GM10266 (cell line): ENCODE measurements at regions not wholly inside any gene's neighbourhood (a gene's known extent, or its start where the extent isn't known, plus 50 kb on each side); places are given as distances from the start of the nearest gene placed in this dataset.

Source experiments
- DNase-seq: peaks from one replicate; pipeline ENCODE4 v3.0.0; 2012; ENCODE audit errors: extremely low spot score
- TF ChIP-seq, protein P1 (sequence below): IDR thresholded peaks from 2 replicates; pipeline ENCODE4 v1.5.1; 2012; ENCODE audit warnings: mild to moderate bottlenecking, low read depth; ENCODE audit not compliant: control insufficient read depth, insufficient read depth; ENCODE audit errors: missing control alignments

DNA sequence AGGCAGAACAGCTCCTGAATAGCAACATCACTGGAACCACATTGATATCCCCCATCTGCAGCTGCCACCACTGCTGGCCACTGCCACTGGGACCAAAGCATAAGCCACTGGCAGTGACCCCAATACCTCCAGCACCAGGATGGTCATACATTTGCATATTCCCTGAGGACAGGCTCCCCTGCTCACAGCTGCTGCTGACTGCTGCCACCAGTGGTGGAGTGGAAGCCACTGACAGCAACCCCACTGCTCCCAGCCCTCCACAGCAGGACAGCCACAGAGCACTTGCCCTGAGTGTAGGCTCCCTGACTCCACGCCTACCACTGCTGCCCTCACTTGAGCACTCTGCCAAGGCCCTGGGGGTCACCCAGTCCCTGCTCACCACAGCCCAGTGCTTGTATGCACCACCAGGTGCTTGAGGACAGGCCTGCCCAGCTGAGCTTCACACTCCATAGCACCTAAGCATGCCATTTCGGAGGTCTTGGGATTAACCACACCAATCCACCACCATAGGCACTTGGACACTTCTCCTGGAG lies 327.4 kb upstream of the RPS23 start:
- TF ChIP-seq, protein P1, sequence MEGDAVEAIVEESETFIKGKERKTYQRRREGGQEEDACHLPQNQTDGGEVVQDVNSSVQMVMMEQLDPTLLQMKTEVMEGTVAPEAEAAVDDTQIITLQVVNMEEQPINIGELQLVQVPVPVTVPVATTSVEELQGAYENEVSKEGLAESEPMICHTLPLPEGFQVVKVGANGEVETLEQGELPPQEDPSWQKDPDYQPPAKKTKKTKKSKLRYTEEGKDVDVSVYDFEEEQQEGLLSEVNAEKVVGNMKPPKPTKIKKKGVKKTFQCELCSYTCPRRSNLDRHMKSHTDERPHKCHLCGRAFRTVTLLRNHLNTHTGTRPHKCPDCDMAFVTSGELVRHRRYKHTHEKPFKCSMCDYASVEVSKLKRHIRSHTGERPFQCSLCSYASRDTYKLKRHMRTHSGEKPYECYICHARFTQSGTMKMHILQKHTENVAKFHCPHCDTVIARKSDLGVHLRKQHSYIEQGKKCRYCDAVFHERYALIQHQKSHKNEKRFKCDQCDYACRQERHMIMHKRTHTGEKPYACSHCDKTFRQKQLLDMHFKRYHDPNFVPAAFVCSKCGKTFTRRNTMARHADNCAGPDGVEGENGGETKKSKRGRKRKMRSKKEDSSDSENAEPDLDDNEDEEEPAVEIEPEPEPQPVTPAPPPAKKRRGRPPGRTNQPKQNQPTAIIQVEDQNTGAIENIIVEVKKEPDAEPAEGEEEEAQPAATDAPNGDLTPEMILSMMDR, result no peak
- no peak for DNase-seq

DNA sequence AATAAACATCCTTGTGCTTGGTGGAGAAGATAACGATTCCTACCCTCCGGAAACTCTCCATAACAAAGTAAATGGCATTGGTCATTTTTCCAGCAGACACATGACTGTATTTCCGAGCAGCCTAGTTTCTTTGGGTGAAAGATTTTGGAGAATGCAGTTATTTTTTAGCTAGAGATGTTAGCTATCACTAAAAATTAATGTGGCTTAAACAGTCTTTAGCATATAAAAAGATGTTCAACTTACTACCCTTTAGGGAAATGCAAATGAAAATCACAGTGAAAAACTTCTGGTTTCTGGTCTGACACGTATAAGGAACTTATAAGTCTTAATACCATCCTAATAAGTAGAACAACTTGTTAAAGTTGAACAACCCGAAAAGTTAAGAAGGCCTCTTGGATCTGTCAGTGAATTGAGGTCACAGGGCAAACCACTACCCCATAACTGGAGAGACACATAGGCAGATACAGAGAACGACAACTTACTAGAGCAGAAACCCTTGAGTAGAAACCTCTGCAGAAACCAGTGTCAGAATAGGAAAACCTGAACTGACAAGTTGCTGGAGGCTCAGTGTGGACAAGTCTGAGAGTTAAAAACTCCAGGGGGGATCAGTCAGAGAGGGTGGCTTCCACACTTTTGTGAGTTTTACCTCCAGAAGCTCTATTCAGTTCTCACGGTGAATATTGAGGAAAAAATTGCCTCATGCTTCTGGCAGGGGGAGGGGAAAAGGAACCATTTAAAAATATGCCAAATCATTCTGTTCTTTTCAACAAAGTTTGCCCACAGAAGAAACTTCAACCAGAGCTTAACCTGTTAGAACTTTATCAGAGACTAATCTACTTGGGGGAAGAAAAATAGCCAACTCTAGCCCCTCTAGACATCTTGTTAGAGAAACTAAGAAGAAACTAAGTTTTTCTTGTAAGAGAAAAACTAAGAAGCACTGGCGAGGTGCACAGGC lies 325.2 kb upstream of the RPS23 start:
- TF ChIP-seq, protein P1, result no peak
- no peak for DNase-seq

DNA sequence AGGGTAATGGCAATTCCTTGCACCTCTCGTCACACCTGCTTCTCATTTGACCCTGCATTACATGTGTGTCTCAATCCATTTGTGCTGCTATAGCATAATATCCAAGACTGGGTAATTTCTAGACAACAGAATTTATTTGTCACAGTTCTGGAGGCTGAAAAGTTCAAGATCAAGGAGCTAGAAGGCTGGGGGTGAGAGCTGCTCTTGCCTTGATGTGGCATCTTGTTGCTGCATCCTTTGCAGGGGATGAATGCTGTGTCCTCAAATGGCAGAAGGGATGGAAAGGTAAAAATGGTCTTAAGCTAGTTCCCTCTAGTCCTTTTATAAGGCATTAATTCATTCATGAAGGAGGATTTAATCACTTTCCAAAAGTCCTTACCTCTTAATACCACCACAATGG lies 323.7 kb upstream of the RPS23 start:
- DNase-seq, result no peak
- TF ChIP-seq, protein P1, result no peak

DNA sequence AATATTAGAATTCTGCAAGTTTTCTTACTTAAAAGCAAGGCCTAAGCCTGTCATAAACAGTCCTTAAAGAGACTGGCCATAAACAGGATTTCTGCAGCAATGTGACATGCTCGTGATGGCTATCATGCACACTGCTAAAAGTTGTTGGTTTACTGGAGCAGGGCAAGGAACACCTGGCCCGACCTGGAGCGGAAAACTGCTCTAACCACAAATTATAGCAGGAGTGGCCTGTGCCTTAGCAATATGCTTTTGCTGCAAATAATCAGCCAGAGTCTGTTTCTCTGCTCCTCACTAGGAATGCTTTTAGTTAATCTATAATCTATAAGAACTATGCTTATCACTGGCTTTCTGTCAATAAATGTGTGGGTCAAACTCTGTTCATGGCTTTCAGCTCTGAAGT lies 322.9 kb upstream of the RPS23 start:
- TF ChIP-seq, protein P1, result no peak
- no peak for DNase-seq

DNA sequence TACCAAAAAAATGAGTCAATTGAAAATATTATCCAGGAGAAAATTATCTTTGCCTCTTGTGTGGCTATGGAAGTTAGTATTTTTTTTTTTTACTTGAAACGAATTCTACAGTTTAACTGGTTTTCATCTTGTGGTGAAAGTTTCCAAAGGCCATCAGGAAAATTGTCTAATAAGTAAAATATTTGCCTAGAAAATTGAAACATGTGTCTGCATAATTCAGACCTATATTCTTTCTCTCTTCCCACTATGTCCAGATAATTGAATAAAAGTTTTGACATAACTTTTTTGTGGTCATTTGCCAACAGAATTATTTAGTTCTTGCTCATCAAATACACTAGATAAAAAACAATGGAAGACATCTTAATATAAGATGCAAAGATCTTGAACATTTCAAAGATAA lies 321.5 kb upstream of the RPS23 start:
- DNase-seq, result no peak
- TF ChIP-seq, protein P1, result no peak

DNA sequence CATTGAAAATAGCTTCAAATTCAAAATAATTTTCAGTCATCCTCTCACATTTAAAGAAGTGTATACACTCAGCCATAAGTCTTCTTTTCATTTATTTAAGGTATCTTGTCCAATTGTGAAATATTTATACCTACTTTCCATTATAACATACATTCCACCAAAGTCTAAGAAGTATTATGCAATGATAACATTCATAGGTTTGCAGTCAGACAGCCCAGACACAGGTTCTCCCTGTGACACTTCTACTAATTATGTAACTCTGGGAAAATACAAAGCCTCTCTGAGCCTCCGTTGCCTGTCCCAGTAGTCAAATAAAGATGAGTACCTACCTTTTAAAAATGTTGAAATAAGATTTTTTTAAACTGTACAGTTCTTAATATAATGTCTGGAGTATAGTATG lies 320.9 kb upstream of the RPS23 start:
- TF ChIP-seq, protein P1, result no peak

DNA sequence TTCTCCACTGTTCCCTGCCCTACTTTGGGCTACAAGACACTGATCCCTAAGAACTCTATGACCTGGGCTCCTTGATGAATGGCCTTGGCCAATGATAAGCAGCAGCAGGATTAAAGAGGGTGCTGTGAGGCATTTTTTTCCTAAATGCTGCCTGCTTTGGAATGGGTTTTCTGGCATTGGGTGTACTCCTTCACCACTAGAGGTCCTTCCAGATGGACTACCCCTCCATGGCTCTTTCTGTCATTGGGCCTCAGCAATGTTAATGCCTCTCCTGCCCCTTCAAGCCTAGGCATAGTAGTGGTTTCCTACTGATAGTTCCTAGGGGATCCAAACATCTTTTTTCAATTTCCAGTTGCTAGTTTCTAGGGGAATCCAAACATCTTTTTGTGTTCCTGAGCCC lies 319.3 kb upstream of the RPS23 start:
- TF ChIP-seq, protein P1, result peak; percentile 29
- no peak for DNase-seq

More for the DNA sequence above, 320.9 kb upstream of the RPS23 start:
- no peak for DNase-seq
